ENCODE measurements at regions not wholly inside any gene's neighbourhood (a gene's known extent, or its start where the extent isn't known, plus 50 kb on each side); places are given as distances from the start of the nearest gene placed in this dataset.

GRCh38 chr6:145349950-145350510, 385.3 kb downstream of the EPM2A start:
- no peak for TF ChIP-seq CTCF (conservative IDR thresholded peaks at IDR 0.05; ENCODE audit: low read depth in 2 of 2)
- no peak for TF ChIP-seq REST (IDR thresholded peaks at IDR 0.05; ENCODE audit: unreplicated experiment)
- no peak for TF ChIP-seq EZH2 (IDR thresholded peaks at IDR 0.05; ENCODE audit: low read depth, unreplicated experiment)
- TF ChIP-seq ETS1 (IDR thresholded peaks at IDR 0.05), result no peak
- TF ChIP-seq CREB1 (CRISPR knock-in tag; IDR thresholded peaks at IDR 0.05; ENCODE audit: low read depth), result no peak
- no peak for TF ChIP-seq POLR2AphosphoS5 (IDR thresholded peaks at IDR 0.05; ENCODE audit: low read depth)
- TF ChIP-seq JUNB (IDR thresholded peaks at IDR 0.05; ENCODE audit: unreplicated experiment), result no peak
- no peak for TF ChIP-seq EZH2phosphoT487 (IDR thresholded peaks at IDR 0.05; ENCODE audit: unreplicated experiment)
- no peak for TF ChIP-seq STAT1 (IDR thresholded peaks at IDR 0.05; ENCODE audit: unreplicated experiment)
- no peak for TF ChIP-seq ZNF114 (CRISPR knock-in tag; IDR thresholded peaks at IDR 0.05)
- TF ChIP-seq ZNF331 (CRISPR knock-in tag; IDR thresholded peaks at IDR 0.05; ENCODE audit: low read depth), result no peak

Data from GM23338 (cell line).